ENCODE measurements at regions not wholly inside any gene's neighbourhood (a gene's known extent, or its start where the extent isn't known, plus 50 kb on each side); places are given as distances from the start of the nearest gene placed in this dataset.

- Histone ChIP-seq H3K4me1 (no peaks in the 10 kb centered on the region), H3K27me3 (no peaks in the 10 kb centered on the region), H3K4me3 (no peak overlapping the region), H3K27ac (no peak overlapping the region), H3K36me3 (no peaks in the 10 kb centered on the region), H3K9me3 (no peaks in the 10 kb centered on the region)
- WGBS, 2 donors: 68 to 77% methylated on average over 3 of the region's 3 CpGs
- TF ChIP-seq CTCF (IDR thresholded peaks at IDR 0.05): no peak
- DNase-seq (no peak), ATAC-seq (no peak)
- intact Hi-C loops (cut with DNase I): no loop called here
Measured at GRCh38 chr9:8234316-8234715, 434.7 kb upstream of the DMAC1 start.

- WGBS, 2 donors: 71 to 85% methylated on average over 2 of the region's 2 CpGs
- intact Hi-C loops (cut with DNase I): no loop called here
- no peak overlapping the region for H3K27ac ChIP-seq
- H3K4me3 ChIP-seq: no peak overlapping the region
- no peaks in the 10 kb centered on the region for H3K4me1 ChIP-seq
- no peak for TF ChIP-seq CTCF (IDR thresholded peaks at IDR 0.05)
- H3K9me3 ChIP-seq: no peaks in the 10 kb centered on the region
- H3K27me3 ChIP-seq: no peaks in the 10 kb centered on the region
- ATAC-seq (peak in 3 of 8 donors; percentile 25 to 39 (median 38)), DNase-seq (no peak)
- H3K36me3 ChIP-seq: no peaks in the 10 kb centered on the region
Measured at GRCh38 chr9:8232726-8233125, 433.1 kb upstream of the DMAC1 start.

GRCh38 chr9:8229226-8229625 is 429.6 kb upstream of the DMAC1 start:
- no peaks in the 10 kb centered on the region for H3K27me3 ChIP-seq
- WGBS, 2 donors: 87 to 91% methylated on average over 4 of the region's 4 CpGs
- no peaks in the 10 kb centered on the region for H3K36me3 ChIP-seq
- H3K4me1 ChIP-seq: no peaks in the 10 kb centered on the region
- H3K9me3 ChIP-seq: no peaks in the 10 kb centered on the region
- intact Hi-C loops (cut with DNase I): loop anchor here in 1 of 10 donors (5.0 kb wide), 1 partner anchor 1213 kb away; no protein-coding TSS in a partner anchor
- DNase-seq (no peak), ATAC-seq (no peak)
- H3K27ac ChIP-seq: no peak overlapping the region
- no peak for TF ChIP-seq CTCF (IDR thresholded peaks at IDR 0.05)
- no peak overlapping the region for H3K4me3 ChIP-seq

GRCh38 chr9:8224381-8224801 is 424.8 kb upstream of the DMAC1 start:
- H3K4me3 ChIP-seq: no peak overlapping the region
- no peak overlapping the region for H3K27ac ChIP-seq
- no peaks in the 10 kb centered on the region for H3K27me3 ChIP-seq
- no peaks in the 10 kb centered on the region for H3K36me3 ChIP-seq
- 67 to 68% methylated on average over 4 of the region's 4 CpGs for WGBS, 2 donors
- DNase-seq (no peak), ATAC-seq (no peak)
- no peaks in the 10 kb centered on the region for H3K9me3 ChIP-seq
- TF ChIP-seq CTCF (IDR thresholded peaks at IDR 0.05): no peak
- H3K4me1 ChIP-seq: no peaks in the 10 kb centered on the region
- intact Hi-C loops (cut with DNase I): no loop called here
